ENCODE measurements at regions not wholly inside any gene's neighbourhood (a gene's known extent, or its start where the extent isn't known, plus 50 kb on each side); places are given as distances from the start of the nearest gene placed in this dataset.

DNA sequence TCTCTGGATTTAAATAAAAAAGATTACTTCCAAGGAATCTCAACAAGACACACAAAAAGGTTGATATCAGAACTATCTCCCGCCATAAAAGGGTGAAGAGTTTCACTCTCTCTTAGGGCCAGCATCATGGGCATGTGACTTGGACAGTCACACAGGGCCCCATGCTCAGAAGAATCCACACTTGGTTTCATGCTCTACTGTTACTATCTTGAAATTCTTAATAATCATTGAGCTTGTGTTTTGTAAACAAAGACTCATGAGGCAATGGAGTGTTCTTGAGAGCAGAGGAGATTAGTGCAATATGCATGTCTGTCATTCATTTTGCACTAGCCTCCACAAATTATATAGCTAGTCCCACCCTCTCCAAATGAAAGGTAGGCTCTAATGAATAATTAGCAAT lies 58.4 kb downstream of the HMHB1 start:
- no TSS peak for BruUV-seq (replicated peaks)
- H3K4me2 ChIP-seq (ENCODE audit: low read depth, low read length), result no peak overlapping the region
- FAIRE-seq (no peak), ATAC-seq (no peak), DNase-seq (ENCODE audit: low spot score) (no peak)
- no peak overlapping the region for H3K27ac ChIP-seq (ENCODE audit: extremely low read length, insufficient read depth, low read length)
- no peaks in the 10 kb centered on the region for H3K27me3 ChIP-seq (ENCODE audit: control insufficient read depth in 1 of 2, insufficient read depth in 2 of 2, low read length in 2 of 2)
- ChIA-PET CTCF (ENCODE audit: low intra/inter-chr PET ratio, low total read pairs) (no interaction called here), POLR2A (no interaction called here)
- H3K9me3 ChIP-seq (ENCODE audit: low read length), result no peaks in the 10 kb centered on the region
- 100% methylated on average over 1 of the region's 1 CpG for WGBS (ENCODE audit: low lambda C conversion rate)
- no peak overlapping the region for H2AFZ ChIP-seq (ENCODE audit: low read length)
- no peaks in the 10 kb centered on the region for H4K20me1 ChIP-seq (ENCODE audit: insufficient read depth, low read length)
- TF ChIP-seq ZSCAN30 (CRISPR knock-in tag; IDR thresholded peaks at IDR 0.05) (no peak), ZNF446 (CRISPR knock-in tag; IDR thresholded peaks at IDR 0.05) (no peak), ZNF878 (CRISPR knock-in tag; IDR thresholded peaks at IDR 0.05) (no peak), MBD4 (IDR thresholded peaks at IDR 0.05; ENCODE audit: borderline replicate concordance, low read length) (no peak), ETV6 (CRISPR knock-in tag; conservative IDR thresholded peaks at IDR 0.05) (no peak), ZNF83 (CRISPR knock-in tag; IDR thresholded peaks at IDR 0.05; ENCODE audit: borderline replicate concordance) (no peak), GTF3A (CRISPR knock-in tag; conservative IDR thresholded peaks at IDR 0.05) (no peak)
- TF ChIP-seq, protein P1, sequence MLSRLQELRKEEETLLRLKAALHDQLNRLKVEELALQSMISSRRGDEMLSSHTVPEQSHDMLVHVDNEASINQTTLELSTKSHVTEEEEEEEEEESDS (CRISPR knock-in tag; IDR thresholded peaks at IDR 0.05; ENCODE audit: borderline replicate concordance), result no peak
- TF ChIP-seq, protein P2, sequence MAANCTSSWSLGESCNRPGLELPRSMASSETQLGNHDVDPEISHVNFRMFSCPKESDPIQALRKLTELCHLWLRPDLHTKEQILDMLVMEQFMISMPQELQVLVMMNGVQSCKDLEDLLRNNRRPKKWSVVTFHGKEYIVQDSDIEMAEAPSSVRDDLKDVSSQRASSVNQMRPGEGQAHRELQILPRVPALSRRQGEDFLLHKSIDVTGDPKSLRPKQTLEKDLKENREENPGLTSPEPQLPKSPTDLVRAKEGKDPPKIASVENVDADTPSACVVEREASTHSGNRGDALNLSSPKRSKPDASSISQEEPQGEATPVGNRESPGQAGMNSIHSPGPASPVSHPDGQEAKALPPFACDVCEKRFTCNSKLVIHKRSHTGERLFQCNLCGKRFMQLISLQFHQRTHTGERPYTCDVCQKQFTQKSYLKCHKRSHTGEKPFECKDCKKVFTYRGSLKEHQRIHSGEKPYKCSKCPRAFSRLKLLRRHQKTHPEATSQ (CRISPR knock-in tag; IDR thresholded peaks at IDR 0.05; ENCODE audit: borderline replicate concordance), result no peak
- H3K36me3 ChIP-seq (replicated peaks in 1 of 2; ENCODE audit: control insufficient read depth in 1 of 2, insufficient read depth in 2 of 2, low read length in 2 of 2), result no peaks in the 10 kb centered on the region
- in situ Hi-C loops (cut with HindIII; ENCODE audit: extremely low pct_ligation_motif_present, low pct_unique_long_range_greater_than_20kb), result no loop called here
- no peak overlapping the region for H3K4me3 ChIP-seq (replicated peaks in 1 of 3; ENCODE audit: insufficient read depth in 1 of 3, low read depth in 2 of 3, low read length in 3 of 3)
- H3K9ac ChIP-seq (ENCODE audit: insufficient read depth, low read depth, low read length), result no peak overlapping the region
- H3K79me2 ChIP-seq (ENCODE audit: insufficient read depth, low read length), result no peaks in the 10 kb centered on the region
- intact Hi-C loops (cut with micrococcal nuclease; ENCODE audit: unreplicated experiment), result no loop called here
- no peaks in the 10 kb centered on the region for H3K4me1 ChIP-seq (ENCODE audit: insufficient read depth, low read length)

Measured in HepG2 (cell line).